Hepatocyte (in vitro differentiated cells): ENCODE measurements at regions not wholly inside any gene's neighbourhood (a gene's known extent, or its start where the extent isn't known, plus 50 kb on each side); places are given as distances from the start of the nearest gene placed in this dataset.

ENCODE experiments used
- DNase-seq: peaks from one replicate; pipeline ENCODE4 v3.0.0-alpha.2; 2016; ENCODE audit warnings: low spot score
- H2AFZ ChIP-seq: fragments of 200-600 bp; sonication (generic); 2 replicates; pipeline ENCODE4 v1.6.0; 2016; ENCODE audit warnings: antibody characterized with exemption, mild to moderate bottlenecking
- H3K27ac ChIP-seq: fragments of 200-600 bp; sonication (generic); 2 replicates; pipeline ENCODE4 v1.5.1; 2016; ENCODE audit warnings: mild to moderate bottlenecking
- H3K27me3 ChIP-seq: fragments of 200-600 bp; sonication (generic); 2 replicates; pipeline ENCODE4 v1.6.1; 2016
- H3K36me3 ChIP-seq: fragments of 200-600 bp; sonication (generic); replicated peaks from 2 replicates; pipeline ENCODE4 v1.5.1; 2016; ENCODE audit warnings: low read depth; ENCODE audit not compliant: insufficient read depth
- H3K4me1 ChIP-seq: fragments of 200-600 bp; sonication (generic); 2 replicates; pipeline ENCODE4 v1.5.1; 2016; ENCODE audit warnings: mild to moderate bottlenecking, moderate library complexity; ENCODE audit not compliant: insufficient read depth
- H3K4me2 ChIP-seq: fragments of 200-600 bp; sonication (generic); 2 replicates; pipeline ENCODE4 v1.6.0; 2016
- H3K4me3 ChIP-seq: fragments of 200-600 bp; sonication (generic); 2 replicates; pipeline ENCODE4 v1.5.1; 2016; ENCODE audit warnings: mild to moderate bottlenecking
- H3K79me2 ChIP-seq: fragments of 200-600 bp; sonication (generic); 2 replicates; pipeline ENCODE4 v1.6.0; 2017; ENCODE audit warnings: mild to moderate bottlenecking
- H3K9me2 ChIP-seq: fragments of 200-600 bp; sonication (generic); replicated peaks from 2 replicates; pipeline ENCODE4 v1.6.0; 2017; ENCODE audit warnings: mild to moderate bottlenecking; ENCODE audit not compliant: insufficient read depth
- H3K9me3 ChIP-seq: fragments of 200-600 bp; sonication (generic); 2 replicates; pipeline ENCODE4 v1.5.1; 2016; ENCODE audit warnings: low read depth, mild to moderate bottlenecking
- H4K20me1 ChIP-seq: fragments of 200-600 bp; sonication (generic); 2 replicates; pipeline ENCODE4 v1.6.0; 2016; ENCODE audit warnings: mild to moderate bottlenecking; ENCODE audit not compliant: insufficient read depth, poor library complexity, severe bottlenecking
- EZH2 ChIP-seq: fragments of 200-600 bp; sonication (generic); IDR thresholded peaks from 2 replicates; pipeline ENCODE4 v1.6.1; 2016; ENCODE audit warnings: antibody characterized with exemption, mild to moderate bottlenecking, borderline replicate concordance
- EZH2phosphoT487 ChIP-seq: fragments of 200-600 bp; sonication (generic); IDR thresholded peaks from one replicate; pipeline ENCODE4 v1.6.1; 2018; ENCODE audit warnings: antibody characterized with exemption, mild to moderate bottlenecking, low read depth, moderate library complexity; ENCODE audit not compliant: unreplicated experiment, severe bottlenecking
- WGBS: methylation state at CpG from one replicate; pipeline ENCODE4 v1.1.6; 2016; ENCODE audit warnings: low lambda C conversion rate; ENCODE audit errors: missing lambda C conversion rate; 5-methylcytosine and 5-hydroxymethylcytosine counted together
- TF ChIP-seq, protein P1 (sequence below): fragments of 200-600 bp; sonication (generic); IDR thresholded peaks from 2 replicates; pipeline ENCODE4 v1.5.1; 2016; ENCODE audit warnings: antibody characterized with exemption, mild to moderate bottlenecking; ENCODE audit not compliant: poor library complexity

DNA sequence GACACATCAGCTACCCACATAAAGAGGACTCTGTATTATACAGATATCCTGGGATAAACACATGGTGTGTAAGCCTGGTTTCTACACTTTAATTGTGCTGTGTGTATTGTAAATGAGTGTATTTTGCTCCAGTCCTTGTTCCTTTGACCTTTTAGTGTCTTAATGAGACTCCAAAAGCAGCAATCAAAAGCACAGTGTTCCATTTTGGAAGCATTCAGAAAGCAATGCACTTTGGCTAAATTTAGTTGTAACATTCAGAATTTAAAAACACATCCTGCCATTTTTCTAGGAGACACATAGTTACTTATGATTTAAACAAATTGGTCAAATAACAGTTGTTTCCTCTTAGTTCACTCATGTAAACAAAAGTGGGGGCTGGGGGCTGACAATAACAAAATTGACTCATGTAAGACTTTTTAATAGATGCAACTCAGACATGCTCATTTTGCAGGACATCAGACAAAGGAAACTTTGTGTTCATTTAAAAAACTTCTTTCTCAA lies 122.2 kb downstream of the GPR37 start:
- H3K4me2 ChIP-seq = no peak overlapping the region
- H3K9me3 ChIP-seq = no peaks in the 10 kb centered on the region
- no peaks in the 10 kb centered on the region for H4K20me1 ChIP-seq
- no peaks in the 10 kb centered on the region for H3K9me2 ChIP-seq
- no peak for DNase-seq
- TF ChIP-seq EZH2 (no peak), EZH2phosphoT487 (no peak)
- TF ChIP-seq, protein P1, sequence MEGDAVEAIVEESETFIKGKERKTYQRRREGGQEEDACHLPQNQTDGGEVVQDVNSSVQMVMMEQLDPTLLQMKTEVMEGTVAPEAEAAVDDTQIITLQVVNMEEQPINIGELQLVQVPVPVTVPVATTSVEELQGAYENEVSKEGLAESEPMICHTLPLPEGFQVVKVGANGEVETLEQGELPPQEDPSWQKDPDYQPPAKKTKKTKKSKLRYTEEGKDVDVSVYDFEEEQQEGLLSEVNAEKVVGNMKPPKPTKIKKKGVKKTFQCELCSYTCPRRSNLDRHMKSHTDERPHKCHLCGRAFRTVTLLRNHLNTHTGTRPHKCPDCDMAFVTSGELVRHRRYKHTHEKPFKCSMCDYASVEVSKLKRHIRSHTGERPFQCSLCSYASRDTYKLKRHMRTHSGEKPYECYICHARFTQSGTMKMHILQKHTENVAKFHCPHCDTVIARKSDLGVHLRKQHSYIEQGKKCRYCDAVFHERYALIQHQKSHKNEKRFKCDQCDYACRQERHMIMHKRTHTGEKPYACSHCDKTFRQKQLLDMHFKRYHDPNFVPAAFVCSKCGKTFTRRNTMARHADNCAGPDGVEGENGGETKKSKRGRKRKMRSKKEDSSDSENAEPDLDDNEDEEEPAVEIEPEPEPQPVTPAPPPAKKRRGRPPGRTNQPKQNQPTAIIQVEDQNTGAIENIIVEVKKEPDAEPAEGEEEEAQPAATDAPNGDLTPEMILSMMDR = no peak
- H3K4me3 ChIP-seq = no peak overlapping the region
- H3K4me1 ChIP-seq = no peaks in the 10 kb centered on the region
- no peak overlapping the region for H3K27ac ChIP-seq
- no peaks in the 10 kb centered on the region for H3K27me3 ChIP-seq
- H3K36me3 ChIP-seq = no peaks in the 10 kb centered on the region
- H3K79me2 ChIP-seq = no peaks in the 10 kb centered on the region
- H2AFZ ChIP-seq = no peak overlapping the region

DNA sequence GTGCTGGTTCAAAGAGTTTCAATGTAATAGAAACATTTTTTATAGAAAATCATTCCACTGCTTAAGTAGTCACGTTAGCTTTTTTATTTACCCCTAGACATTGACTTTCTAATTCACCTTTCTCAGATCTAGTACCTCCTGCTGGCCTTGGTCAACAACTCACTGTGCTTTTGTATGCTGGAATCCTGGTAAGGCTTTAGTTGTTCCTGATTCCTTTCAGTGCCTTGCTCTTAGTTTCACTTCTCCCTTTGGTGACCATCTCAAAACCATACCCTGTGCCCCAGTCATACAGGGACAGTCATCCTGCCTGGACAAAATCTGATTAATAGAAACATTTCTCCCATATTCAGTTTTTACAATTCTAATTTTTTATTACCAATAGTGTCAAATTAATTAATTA lies 130.2 kb downstream of the GPR37 start:
- DNase-seq = no peak
- H3K36me3 ChIP-seq = no peaks in the 10 kb centered on the region
- no peaks in the 10 kb centered on the region for H3K9me2 ChIP-seq
- no peak overlapping the region for H3K4me3 ChIP-seq
- no peak overlapping the region for H3K4me2 ChIP-seq
- no peaks in the 10 kb centered on the region for H4K20me1 ChIP-seq
- no peak for TF ChIP-seq EZH2
- TF ChIP-seq, protein P1 = no peak
- TF ChIP-seq EZH2phosphoT487 = no peak
- WGBS = 25% methylated on average over 1 of the region's 1 CpG
- no peaks in the 10 kb centered on the region for H3K27me3 ChIP-seq
- H3K79me2 ChIP-seq = no peaks in the 10 kb centered on the region
- H3K9me3 ChIP-seq = no peaks in the 10 kb centered on the region
- no peak overlapping the region for H3K27ac ChIP-seq
- H2AFZ ChIP-seq = no peak overlapping the region
- no peaks in the 10 kb centered on the region for H3K4me1 ChIP-seq

DNA sequence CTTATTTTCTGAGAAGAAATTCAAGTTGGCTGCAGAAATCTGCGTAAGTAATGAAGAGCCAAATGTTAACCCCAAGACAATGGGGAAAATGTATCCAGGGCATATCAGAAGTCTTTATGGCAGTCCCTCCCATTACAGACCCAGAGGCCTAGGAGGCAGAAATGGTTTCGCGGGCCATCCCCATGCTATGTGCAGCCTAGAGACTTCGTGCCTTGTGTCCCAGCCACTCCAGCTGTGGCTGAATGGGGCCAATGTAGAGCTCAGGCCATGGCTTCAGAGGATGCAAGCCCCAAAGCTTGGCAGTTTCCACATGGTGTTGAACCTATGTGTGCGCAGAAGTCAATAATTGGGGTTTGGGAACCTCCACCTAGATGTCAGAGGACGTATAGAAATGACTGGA lies 131.9 kb downstream of the GPR37 start:
- no peak for DNase-seq
- no peaks in the 10 kb centered on the region for H3K36me3 ChIP-seq
- TF ChIP-seq EZH2 = no peak
- H3K4me1 ChIP-seq = no peaks in the 10 kb centered on the region
- H3K4me3 ChIP-seq = no peak overlapping the region
- no peaks in the 10 kb centered on the region for H3K79me2 ChIP-seq
- H3K9me3 ChIP-seq = no peaks in the 10 kb centered on the region
- no peaks in the 10 kb centered on the region for H4K20me1 ChIP-seq
- 91% methylated on average over 6 of the region's 6 CpGs for WGBS
- no peaks in the 10 kb centered on the region for H3K9me2 ChIP-seq
- H3K4me2 ChIP-seq = no peak overlapping the region
- no peaks in the 10 kb centered on the region for H3K27me3 ChIP-seq
- no peak overlapping the region for H2AFZ ChIP-seq
- no peak overlapping the region for H3K27ac ChIP-seq

DNA sequence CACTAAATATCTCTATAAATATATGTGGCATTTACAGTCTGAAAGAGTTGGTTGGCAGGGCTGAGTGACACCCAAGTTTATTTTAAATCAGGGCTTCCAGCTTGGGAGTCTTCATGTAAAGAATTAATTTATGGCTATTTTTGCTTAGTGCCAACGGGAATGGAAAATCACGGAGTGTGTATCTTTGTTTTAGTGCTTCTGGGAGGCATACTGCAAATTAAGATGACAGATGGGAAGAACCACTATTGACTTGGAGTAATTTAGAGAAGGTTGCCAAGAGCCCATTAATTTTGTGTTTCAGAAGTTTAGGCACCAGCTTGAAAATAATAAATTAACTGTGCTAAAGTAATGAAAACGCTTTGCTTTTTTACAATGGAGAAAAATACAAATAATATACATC lies 135.2 kb downstream of the GPR37 start:
- TF ChIP-seq, protein P1 = no peak
- no peak for TF ChIP-seq EZH2phosphoT487
- no peak for TF ChIP-seq EZH2
- no peak overlapping the region for H3K27ac ChIP-seq
- no peaks in the 10 kb centered on the region for H3K36me3 ChIP-seq
- no peaks in the 10 kb centered on the region for H3K4me1 ChIP-seq
- no peak overlapping the region for H3K4me2 ChIP-seq
- no peak overlapping the region for H3K4me3 ChIP-seq
- no peak for DNase-seq
- no peaks in the 10 kb centered on the region for H3K79me2 ChIP-seq
- no peaks in the 10 kb centered on the region for H4K20me1 ChIP-seq
- no peaks in the 10 kb centered on the region for H3K27me3 ChIP-seq
- no peak overlapping the region for H2AFZ ChIP-seq
- no peaks in the 10 kb centered on the region for H3K9me3 ChIP-seq
- 87% methylated on average over 3 of the region's 3 CpGs for WGBS
- no peaks in the 10 kb centered on the region for H3K9me2 ChIP-seq
